COLO668 (cell line): ENCODE measurements at regions not wholly inside any gene's neighbourhood (a gene's known extent, or its start where the extent isn't known, plus 50 kb on each side); places are given as distances from the start of the nearest gene placed in this dataset.
"Not testable (repeated sequence)": the region's sequence is repeated elsewhere in the genome, so short reads cannot be mapped to it uniquely, and the experiment has no call there.

Source experiments
- DNase-seq: peaks from one replicate; lab custom pipeline; 2025; ENCODE audit not compliant: unreplicated experiment; lab: John Stamatoyannopoulos, UW

- DNase-seq: not testable (repeated sequence)
Measured at GRCh38 chr3:75311306-75311705, 352.8 kb upstream of the FRG2C start.

GRCh38 chr3:75312469-75312868 is 351.7 kb upstream of the FRG2C start:
- DNase-seq: not testable (repeated sequence)

DNA sequence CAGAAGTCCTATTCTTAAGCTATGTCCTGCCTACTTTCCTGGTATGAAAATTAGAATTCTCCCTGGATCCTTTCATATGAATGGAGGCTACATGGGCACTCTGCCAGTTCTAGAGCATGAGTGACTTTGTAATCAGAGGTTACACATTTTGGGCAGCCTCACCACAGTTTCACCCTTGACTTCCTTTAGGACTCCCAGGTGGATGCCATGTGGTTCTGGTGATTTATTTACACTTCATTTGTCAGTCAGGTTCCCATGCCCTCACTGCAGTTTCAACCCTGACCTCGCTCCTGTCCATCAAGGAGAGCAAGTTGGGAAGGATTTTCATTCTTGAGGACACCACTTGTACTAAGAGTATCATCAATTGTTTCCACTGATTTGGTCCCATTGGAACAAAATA is 344.4 kb upstream of the FRG2C start:
- not testable (repeated sequence) for DNase-seq

- DNase-seq: no peak
Measured at GRCh38 chr3:75320369-75320768, 343.8 kb upstream of the FRG2C start.

DNA sequence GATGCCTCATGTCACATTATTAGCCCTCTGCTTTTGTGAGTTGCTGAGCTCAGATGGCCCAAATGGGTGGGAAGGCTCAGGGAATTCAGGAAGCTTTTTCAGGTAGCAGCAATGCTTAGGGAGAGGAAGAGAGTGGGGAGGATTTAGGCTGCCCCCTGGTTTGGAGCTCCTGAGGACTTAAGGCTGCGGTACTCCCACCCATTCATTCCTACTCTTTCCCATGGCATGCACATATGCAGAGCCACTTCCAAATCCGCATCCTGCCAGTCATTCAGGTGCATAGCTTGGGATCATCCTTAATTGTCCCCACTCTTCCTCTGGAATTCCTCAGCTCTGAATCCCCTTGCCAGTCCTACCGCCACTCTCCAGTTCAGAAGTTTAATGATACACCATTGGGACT is 343.1 kb upstream of the FRG2C start:
- no peak for DNase-seq

GRCh38 chr3:75323936-75324335 is 340.2 kb upstream of the FRG2C start:
- DNase-seq: not testable (repeated sequence)

DNA sequence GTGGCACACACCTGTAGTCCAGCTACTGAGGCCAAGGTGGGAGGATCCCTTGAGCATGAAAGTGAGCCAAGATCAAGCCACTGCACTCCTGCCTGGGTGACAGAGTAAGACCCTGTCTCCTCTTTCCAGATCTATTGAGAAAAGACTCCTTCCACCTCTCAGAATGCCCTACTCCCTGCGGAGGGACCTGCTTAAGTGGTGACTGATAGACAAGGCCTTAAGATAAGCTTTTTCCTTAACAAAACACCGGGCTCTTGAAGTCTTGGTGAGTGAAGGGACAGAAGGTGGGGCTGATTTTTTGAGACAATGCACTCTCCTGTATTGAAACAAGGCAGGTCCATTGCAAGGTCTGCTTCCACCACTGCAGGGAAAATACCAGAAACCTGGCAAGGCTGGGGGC is 338.4 kb upstream of the FRG2C start:
- DNase-seq: no peak

DNA sequence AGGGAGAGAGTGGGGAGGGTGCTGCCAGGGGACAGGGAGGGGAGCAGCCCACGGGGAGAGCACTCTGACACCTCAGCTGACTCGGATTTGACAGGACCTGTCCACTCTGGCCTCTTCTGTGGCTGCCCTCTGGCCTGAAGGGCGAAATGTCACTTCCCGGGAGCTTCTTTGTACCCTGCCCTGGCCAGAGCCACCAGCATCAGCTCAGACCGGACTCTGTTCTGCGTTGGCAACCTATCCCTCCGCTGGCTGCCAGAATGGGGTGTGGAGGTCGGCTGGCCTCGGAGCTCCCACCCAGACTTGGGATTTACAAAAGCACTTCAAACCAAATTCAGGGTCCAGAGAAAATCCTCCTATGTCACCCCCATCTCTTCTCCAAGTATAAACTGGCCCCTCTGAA is 336.7 kb upstream of the FRG2C start:
- DNase-seq: no peak

DNA sequence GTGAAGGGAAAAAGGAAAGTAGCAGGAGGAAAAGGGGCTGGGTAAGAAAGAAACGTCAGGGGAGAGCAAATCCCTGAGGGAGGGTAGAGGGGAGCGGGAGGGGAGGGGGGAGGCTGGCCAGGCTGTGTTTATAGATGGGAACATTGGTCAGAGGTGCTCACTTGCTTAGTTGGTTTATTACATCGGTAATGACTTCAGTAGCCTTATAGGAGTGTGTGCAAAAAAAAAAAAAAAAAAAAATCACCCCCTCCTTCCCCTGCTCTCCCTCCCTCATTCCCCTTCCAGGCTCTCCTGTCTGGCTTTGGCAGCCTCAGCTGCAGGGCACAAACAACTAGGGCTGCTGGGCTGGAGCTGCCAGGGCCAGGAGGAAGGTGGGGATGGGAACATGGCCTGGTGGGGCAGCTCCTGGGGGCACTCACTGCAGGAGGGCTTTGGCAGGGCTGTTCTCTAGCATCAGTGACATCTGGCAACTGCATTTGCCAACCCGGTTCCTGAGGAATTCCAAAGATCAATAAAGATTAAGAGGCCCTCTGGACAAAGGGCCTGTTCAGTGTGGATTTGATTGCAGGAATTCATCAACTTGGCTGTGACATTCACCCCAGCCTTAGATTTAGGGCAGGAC is 334.5 kb upstream of the FRG2C start:
- no peak for DNase-seq

GRCh38 chr3:75330446-75330845 is 333.7 kb upstream of the FRG2C start:
- DNase-seq: not testable (repeated sequence)

DNA sequence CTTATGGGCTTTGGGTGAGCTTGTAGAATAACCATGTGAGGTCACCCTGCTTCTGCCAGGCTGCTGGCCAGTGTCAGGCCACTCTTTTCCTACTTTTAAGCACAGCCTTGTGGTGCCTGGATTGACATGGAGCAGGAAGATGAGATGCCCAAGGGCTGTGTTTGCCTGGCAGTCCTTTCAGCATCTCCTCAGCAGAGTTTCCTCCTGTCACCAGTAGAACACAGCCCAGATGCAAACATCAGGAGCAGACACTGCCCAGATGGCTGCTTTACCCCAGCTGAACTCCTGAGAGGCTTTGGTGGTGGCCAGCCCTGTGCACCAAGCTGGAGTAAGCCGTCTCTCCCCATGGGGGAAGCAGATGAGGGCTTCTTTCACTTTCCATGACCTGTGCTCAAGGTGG is 332.0 kb upstream of the FRG2C start:
- not testable (repeated sequence) for DNase-seq

GRCh38 chr3:75332794-75333193 is 331.3 kb upstream of the FRG2C start:
- no peak for DNase-seq

- no peak for DNase-seq
Measured at GRCh38 chr3:75334299-75334698, 329.8 kb upstream of the FRG2C start.

DNA sequence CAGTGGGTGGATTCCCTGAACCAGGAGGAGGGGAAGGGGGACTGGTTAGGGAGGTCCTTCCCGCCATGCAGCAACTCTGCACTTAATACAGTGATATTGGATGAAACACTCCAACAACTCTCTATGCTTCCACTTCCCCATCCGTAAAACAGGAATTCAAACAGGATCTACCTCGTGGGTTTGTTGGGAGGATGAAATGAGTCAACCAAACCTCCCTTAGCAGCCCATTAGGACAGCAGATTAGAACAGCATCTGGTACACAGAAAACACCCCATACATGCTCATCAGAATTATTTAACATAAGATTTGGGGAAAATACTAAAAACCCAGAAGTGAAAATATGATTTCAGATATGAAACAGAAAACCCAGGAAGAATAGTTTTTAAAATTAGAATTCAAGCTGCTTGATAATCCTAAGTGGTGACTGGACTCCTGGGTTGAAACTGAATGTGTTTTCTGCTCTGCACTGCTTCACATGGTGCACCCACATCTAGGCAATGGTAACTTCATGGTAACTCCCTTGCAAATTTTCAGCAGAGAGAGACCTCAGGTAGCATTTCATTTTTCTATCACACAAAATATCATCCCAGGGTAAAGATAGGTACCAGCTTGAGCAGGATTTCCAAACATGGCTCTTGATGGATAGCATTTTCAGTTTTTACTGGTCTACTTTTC is 326.8 kb upstream of the FRG2C start:
- no peak for DNase-seq

GRCh38 chr3:75338342-75338741 is 325.8 kb upstream of the FRG2C start:
- DNase-seq: no peak

DNA sequence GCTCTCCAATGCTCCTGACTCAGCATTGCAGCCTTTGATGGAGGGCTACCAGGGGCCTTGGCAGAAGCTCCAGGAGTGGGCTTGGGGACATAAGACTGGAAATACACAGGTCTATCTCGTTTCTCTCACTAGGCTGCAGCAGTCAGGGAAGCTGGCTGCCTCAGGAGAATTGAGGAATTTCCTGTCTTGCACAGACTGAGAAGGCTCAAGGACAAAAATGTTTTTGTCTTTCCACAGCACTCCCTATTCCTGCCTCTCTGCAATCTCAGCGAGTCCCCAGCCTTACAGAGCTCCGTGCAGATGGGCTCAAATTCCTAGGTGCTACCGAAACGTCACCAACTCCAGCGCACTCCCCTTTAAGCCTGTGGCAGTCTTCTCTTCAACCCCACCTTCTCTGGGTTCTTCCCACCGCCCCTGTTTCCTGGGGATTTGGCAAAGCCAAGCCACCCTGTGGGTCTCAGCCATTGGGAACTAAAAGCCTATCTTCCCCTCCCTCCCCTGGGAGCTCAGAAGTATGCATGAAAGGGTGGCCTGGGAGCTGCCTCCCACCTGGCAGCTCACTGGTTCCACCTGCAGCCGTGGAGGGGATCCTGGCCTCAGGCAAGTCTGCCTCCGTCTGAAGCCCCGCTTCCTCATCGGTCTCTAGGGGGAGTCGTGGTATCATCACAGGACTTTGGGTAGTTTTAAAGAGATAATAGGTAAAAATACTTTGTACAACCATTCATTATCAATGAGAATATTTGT is 322.6 kb upstream of the FRG2C start:
- DNase-seq: no peak

GRCh38 chr3:75342425-75342824 is 321.7 kb upstream of the FRG2C start:
- DNase-seq: no peak

- DNase-seq: not testable (repeated sequence)
Measured at GRCh38 chr3:75350536-75350935, 313.6 kb upstream of the FRG2C start.

DNA sequence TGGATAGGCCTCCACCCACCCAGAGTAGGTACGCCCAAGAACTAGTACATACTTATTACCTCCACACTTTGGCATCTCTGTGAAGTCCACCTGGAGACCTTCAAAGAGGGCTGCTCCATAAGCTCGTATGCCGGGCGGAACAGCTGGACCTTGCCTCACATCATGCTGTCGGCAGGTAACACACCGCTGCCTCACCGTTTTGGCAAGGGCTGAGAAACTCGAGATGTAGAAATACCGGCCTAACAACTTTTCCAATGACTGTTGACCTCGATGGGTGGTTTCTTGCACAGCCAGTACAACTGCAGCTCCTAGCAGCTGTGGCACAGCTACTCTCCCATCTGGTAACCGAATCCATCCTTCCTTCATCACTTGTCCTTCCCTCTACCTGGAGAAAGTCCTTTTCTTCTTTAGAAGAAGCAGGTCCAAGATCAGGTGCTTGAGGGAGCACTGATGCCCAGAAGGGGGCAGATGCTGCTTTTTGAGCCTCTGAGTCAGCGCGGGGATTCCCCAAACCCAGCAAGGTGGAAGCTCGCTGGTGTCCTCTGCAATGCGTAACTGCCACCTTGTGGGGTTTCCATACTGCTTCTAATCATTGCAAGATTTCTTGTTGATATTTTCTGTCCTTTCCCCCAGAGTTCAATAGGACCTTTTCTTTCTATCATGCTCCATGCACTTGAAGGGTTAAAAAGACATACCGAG is 301.9 kb upstream of the FRG2C start:
- DNase-seq: peak; percentile 56

- DNase-seq: not testable (repeated sequence)
Measured at GRCh38 chr3:75372964-75373363, 291.2 kb upstream of the FRG2C start.

DNA sequence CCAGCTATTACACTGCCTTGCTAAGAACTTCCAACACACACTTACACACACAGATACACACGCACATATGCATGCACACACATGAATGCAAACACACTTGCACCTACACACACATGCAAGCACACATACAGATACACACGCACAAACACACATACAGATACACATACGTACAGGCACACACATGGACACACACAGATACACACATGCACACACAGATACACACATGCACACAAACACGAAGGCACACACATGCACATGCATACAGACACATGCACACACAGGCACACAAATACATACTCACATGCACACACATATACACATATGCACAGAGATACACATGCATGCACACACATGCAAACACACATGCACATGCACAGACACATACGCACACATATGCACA is 284.3 kb upstream of the FRG2C start:
- not testable (repeated sequence) for DNase-seq
